ENCODE measurements at regions not wholly inside any gene's neighbourhood (a gene's known extent, or its start where the extent isn't known, plus 50 kb on each side); places are given as distances from the start of the nearest gene placed in this dataset.
A peak's percentile ranks its signal among the peaks of the same experiment; 100 is the strongest.

DNA sequence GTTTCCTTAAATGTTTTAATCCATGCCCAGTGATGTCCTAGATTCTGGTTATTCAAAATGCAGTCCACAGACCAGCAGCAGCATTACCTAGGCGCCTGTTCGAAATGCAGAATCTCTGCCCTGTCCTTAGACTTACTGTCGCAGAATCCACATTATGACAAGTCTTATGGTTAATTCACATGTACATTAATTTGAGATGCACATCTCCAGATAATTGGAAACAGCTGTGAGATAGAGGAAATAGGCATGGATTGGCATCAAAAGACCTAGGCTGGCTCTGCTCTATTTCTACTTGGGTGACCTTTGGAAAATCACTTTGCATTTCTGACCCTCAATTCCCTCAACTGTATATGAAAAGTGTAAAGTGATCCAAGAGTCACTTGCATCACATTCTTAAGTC lies 700.7 kb downstream of the DIAPH3 start:
- H3K27ac ChIP-seq = peak overlapping the region; percentile 2
- DNase-seq (no peak), ATAC-seq (no peak)
- H3K27me3 ChIP-seq (ENCODE audit: low read depth) = no peaks in the 10 kb centered on the region
- H3K9me3 ChIP-seq = no peaks in the 10 kb centered on the region
- peaks cover 19% of the 10 kb centered on the region for H3K4me1 ChIP-seq
- TF ChIP-seq, protein P1, sequence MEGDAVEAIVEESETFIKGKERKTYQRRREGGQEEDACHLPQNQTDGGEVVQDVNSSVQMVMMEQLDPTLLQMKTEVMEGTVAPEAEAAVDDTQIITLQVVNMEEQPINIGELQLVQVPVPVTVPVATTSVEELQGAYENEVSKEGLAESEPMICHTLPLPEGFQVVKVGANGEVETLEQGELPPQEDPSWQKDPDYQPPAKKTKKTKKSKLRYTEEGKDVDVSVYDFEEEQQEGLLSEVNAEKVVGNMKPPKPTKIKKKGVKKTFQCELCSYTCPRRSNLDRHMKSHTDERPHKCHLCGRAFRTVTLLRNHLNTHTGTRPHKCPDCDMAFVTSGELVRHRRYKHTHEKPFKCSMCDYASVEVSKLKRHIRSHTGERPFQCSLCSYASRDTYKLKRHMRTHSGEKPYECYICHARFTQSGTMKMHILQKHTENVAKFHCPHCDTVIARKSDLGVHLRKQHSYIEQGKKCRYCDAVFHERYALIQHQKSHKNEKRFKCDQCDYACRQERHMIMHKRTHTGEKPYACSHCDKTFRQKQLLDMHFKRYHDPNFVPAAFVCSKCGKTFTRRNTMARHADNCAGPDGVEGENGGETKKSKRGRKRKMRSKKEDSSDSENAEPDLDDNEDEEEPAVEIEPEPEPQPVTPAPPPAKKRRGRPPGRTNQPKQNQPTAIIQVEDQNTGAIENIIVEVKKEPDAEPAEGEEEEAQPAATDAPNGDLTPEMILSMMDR (IDR thresholded peaks at IDR 0.05) = no peak
- H3K36me3 ChIP-seq = no peaks in the 10 kb centered on the region
- intact Hi-C loops (cut with DNase I) = no loop called here
- no peak overlapping the region for H3K4me3 ChIP-seq

DNA sequence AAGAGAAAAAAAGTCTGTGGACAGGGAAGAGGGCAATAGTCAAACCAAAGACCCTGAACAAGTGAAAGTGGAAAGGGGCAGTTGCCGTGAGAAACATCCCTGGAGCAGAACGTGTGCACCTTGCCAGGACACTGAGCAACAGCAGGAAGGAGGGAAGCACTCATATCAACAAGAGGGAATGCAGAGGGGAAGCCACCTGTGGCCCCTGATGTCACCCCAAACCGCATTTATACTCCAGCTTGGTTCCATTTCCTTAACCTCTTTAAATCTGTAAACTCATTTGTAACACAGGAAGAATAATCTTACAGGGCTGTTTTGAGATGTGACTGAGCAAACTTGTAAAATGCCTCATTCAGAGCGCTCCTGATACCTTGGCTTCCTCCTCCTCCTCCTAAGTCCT lies 698.8 kb downstream of the DIAPH3 start:
- DNase-seq (no peak), ATAC-seq (no peak)
- no peaks in the 10 kb centered on the region for H3K9me3 ChIP-seq
- H3K4me3 ChIP-seq = no peak overlapping the region
- TF ChIP-seq, protein P1 (IDR thresholded peaks at IDR 0.05) = no peak
- H3K27me3 ChIP-seq (ENCODE audit: low read depth) = no peaks in the 10 kb centered on the region
- H3K27ac ChIP-seq = no peak overlapping the region
- peaks cover 9% of the 10 kb centered on the region for H3K4me1 ChIP-seq
- H3K36me3 ChIP-seq = no peaks in the 10 kb centered on the region
- intact Hi-C loops (cut with DNase I) = no loop called here

DNA sequence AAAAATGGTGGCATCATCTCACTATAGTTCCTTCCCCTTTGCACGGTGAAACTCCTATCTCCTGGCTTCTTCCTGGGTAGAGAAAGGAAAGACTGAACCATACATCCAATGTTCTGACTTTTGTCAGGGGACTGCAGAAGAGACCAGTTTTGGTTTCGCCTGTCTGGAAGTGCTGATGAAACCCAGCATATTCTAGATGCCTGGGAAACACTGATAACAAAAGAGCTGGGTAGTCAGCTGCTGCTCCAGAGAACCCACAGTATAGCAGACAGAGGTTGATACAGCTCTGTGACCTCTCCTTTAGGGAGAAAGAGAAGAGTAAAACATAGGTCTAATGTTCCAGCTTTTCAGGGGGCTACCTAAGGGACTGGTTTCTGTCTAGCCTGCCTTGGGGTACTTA lies 695.3 kb downstream of the DIAPH3 start:
- Histone ChIP-seq H3K4me1 (peaks cover 3% of the 10 kb centered on the region), H3K27ac (no peak overlapping the region), H3K4me3 (no peak overlapping the region), H3K36me3 (no peaks in the 10 kb centered on the region), H3K9me3 (no peaks in the 10 kb centered on the region), H3K27me3 (ENCODE audit: low read depth) (no peaks in the 10 kb centered on the region)
- TF ChIP-seq, protein P1 (IDR thresholded peaks at IDR 0.05) = no peak
- DNase-seq = no peak
- intact Hi-C loops (cut with DNase I) = no loop called here
- ATAC-seq = no peak

DNA sequence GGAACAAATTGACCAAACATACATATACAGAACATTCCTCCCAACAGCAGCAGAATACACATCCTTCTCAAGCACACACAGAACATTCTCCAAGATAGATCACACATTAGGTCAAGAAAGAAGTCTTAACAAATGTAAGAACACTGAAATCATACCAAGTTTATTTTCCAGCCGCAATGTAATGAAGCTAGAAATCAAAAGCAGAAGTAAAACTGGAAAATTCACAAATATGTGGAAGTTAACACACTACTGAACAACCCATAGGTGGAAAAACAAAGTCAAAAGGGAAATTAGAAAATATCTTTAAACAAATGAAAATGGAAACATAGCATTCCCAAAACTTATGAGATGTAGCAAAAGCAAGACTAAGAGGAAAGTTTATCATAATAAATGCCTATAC lies 692.6 kb downstream of the DIAPH3 start:
- H3K4me1 ChIP-seq = no peaks in the 10 kb centered on the region
- DNase-seq (no peak), ATAC-seq (no peak)
- H3K36me3 ChIP-seq = no peaks in the 10 kb centered on the region
- TF ChIP-seq, protein P1 (IDR thresholded peaks at IDR 0.05) = no peak
- H3K9me3 ChIP-seq = no peaks in the 10 kb centered on the region
- intact Hi-C loops (cut with DNase I) = no loop called here
- H3K27ac ChIP-seq = no peak overlapping the region
- no peak overlapping the region for H3K4me3 ChIP-seq
- H3K27me3 ChIP-seq (ENCODE audit: low read depth) = no peaks in the 10 kb centered on the region

DNA sequence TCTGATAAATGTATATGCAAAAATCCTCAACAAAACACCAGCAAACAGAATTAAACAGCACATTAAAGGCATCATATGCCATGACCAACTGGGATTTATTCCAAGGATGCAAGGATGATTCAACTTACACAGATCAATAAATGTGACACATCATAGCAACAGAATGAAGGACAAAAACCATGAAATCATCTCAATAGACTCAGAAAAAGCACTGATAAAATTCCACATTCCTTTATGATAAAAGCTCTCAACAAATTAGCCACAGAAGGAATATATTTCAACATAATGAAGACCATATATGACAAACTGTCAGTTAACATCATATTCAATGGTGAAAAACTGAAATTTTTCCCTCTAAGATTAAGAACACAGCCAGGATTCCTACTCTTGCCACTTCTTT lies 691.6 kb downstream of the DIAPH3 start:
- intact Hi-C loops (cut with DNase I) = no loop called here
- DNase-seq = no peak
- no peaks in the 10 kb centered on the region for H3K4me1 ChIP-seq
- H3K27me3 ChIP-seq (ENCODE audit: low read depth) = no peaks in the 10 kb centered on the region
- no peaks in the 10 kb centered on the region for H3K9me3 ChIP-seq
- H3K4me3 ChIP-seq = no peak overlapping the region
- no peaks in the 10 kb centered on the region for H3K36me3 ChIP-seq
- TF ChIP-seq, protein P1 (IDR thresholded peaks at IDR 0.05) = no peak
- no peak for ATAC-seq
- H3K27ac ChIP-seq = no peak overlapping the region

DNA sequence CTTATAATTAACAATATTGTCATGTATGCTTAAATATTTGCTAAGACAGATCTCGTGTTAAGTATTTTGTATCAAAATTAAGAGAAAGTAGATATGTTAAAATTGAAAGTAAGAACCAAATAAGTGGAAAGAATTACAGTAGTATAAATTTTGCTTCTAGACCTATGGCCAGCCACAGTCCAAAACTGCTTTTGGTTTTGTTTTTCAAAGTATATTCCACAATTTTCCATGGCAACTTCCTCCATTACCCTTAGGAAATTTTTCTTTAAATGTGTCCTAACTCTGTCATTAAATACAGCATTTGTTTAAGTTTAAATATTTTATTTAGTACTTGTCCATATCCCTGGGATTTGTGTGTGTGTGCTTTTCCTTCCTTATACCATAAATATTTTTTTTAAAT lies 689.0 kb downstream of the DIAPH3 start:
- no peaks in the 10 kb centered on the region for H3K4me1 ChIP-seq
- no peaks in the 10 kb centered on the region for H3K36me3 ChIP-seq
- no peaks in the 10 kb centered on the region for H3K9me3 ChIP-seq
- no peaks in the 10 kb centered on the region for H3K27me3 ChIP-seq (ENCODE audit: low read depth)
- intact Hi-C loops (cut with DNase I) = no loop called here
- TF ChIP-seq, protein P1 (IDR thresholded peaks at IDR 0.05) = no peak
- no peak overlapping the region for H3K27ac ChIP-seq
- no peak for ATAC-seq
- no peak overlapping the region for H3K4me3 ChIP-seq
- DNase-seq = no peak
